ENCODE measurements at regions not wholly inside any gene's neighbourhood (a gene's known extent, or its start where the extent isn't known, plus 50 kb on each side); places are given as distances from the start of the nearest gene placed in this dataset.
"Not testable (repeated sequence)": the region's sequence is repeated elsewhere in the genome, so short reads cannot be mapped to it uniquely, and the experiment has no call there.

DNA sequence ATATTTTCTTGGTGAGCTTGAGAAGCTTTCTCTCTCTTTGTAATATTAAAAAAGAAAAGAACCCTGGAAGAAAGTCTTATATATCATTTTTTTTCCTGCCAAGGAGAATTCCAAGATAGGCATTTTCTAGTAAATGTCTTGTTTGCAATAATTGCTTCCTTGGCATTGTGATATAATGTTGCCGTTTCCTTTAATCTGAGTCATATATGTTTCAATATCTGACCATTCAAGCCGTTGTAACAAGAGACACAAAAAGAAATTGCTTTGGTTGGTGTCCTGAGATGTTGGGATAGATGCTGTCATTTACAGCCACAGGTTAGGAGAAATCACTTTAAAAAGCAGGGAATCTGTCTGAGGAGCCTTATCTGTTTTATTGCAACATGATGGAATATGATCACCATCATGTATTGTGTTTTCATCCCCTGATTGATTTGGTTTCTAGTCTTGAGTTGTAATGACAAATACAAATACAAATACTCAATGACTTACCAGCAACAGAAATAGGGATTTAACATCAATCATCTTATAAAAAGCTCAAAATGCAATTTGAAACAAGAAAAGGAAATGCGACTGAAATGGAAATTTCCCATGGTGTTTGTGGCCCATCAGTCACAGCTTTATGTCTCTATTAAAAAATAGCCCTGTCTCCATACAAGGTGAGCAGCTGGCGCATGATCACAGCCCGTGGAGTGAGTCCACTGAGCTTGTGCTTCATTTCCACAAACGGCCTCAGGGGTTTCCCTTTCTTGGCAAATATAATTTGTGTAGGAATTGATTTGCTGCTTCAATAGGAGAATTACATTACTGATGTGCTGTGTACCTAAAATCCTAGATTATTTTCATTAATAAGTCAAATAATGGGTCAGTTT, 250.1 kb upstream of the TRPC7 start:
- DNase-seq, result peak; percentile 18

DNA sequence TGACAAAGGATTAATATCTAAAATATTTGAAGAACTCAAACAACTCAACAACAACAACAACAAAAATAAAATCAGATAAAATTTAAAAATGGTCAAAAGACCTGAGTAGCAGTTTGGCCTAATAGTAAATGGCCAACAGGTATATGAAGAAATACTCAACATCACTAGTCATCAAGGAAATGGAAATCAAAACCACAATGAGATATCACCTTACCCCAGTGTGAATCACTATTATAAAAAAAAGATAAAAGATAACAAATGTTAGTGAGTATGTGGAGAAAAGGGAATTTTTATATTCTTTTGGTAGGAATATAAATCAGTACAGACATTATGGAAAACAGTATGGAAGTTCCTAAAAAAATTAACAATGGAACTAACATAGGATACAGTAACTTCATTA, 247.9 kb upstream of the TRPC7 start:
- DNase-seq, result no peak

- DNase-seq, result no peak
These were observed 240.3 kb upstream of the TRPC7 start for GRCh38 chr5:136605638-136606037.

DNA sequence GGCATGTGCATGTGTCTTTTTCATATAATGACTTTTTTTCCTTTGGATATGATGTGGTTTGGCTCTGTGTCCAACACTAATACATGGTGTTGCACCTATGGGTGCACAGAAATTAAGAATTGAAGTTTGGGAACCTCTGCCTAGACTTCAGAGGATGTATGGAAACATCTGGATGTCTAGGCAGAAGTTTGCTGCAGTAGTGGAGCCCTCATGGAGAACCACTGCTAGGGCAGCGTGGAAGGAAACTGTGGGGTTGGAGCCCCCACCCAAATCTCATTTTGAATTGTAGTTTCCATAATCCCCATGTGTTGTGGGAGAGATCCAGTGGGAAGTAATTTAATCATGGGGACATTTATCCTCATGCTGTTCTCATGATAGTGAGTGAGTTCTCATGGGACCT, 235.0 kb upstream of the TRPC7 start:
- DNase-seq, result no peak

GRCh38 chr5:136598802-136599404, 233.6 kb upstream of the TRPC7 start:
- DNase-seq, result no peak

DNA sequence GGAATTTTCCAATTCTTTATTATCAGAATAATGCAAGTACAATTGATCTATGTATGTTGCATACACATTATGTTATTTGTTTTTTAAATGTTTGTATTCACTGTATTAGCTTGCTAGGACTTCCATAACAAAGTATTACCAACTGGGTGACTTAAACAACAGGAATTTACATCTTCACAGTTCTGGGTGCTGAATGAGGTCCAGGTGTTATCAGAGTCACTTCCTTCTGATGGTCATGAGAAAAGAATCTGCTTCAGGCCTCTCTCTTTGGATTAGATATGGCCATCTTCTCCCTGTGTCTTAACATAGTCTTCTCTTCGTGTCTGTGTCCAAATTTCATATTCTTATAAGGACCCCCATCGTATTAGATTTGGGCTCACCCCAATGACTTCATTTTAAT, 229.1 kb upstream of the TRPC7 start:
- no peak for DNase-seq

DNA sequence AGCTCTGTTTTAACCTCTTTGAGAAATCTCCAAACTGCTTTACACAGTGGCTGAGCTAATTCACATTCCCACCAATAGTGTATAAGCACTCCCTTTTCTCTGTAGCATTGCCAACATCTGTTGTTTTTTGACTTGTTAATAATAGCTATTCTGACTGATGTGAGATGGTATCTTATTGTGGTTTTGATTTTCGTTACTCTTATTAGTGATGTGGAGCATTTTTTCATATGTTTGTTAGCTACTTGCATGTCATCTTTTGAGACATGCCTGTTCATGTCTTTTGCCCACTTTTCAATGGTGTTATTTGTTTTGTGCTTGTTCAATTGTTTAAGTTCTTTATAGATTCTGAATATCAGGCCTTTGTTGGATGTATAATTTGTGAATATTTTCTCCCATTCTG, 225.2 kb upstream of the TRPC7 start:
- no peak for DNase-seq

DNA sequence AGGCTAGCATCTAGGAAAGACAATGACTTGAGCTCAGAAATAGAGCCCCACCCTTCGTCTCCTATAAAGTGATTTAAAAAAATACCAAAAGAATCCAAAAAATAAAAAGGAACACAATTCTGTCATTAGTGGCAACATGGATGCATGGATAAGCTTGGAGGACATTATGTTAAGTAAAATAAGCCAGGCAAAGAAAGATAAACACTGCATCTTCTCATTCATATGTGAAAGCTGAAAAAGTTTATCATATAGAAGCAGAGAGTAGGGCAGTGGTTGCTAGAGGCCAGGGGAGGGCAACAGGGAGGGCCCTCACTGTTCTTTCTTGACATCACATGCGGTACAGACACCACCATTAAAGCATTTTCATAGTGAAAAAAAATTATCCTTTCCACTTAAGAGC, 220.9 kb upstream of the TRPC7 start:
- no peak for DNase-seq

GRCh38 chr5:136584474-136584873, 219.1 kb upstream of the TRPC7 start:
- DNase-seq, result no peak

- DNase-seq, result no peak
These were observed 213.9 kb upstream of the TRPC7 start for GRCh38 chr5:136579238-136579637.

DNA sequence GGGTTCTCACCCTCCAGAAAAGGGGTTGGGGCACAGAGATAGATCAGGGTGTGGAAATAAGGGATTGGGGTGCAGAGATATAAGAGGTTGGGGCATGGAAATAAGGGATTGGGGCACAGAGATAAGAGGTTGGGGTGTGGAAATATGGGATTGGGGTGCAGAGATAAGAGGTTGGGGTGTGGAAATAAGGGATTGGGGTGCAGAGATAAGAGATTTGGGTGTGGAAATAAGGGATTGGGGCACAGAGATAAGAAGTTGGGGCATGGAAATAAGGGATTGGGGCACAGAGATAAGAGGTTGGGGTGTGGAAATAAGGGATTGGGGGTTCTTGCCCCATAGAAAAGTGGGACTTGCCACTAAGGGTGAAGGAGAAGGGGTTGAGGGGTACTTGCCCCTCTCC, 204.5 kb upstream of the TRPC7 start:
- DNase-seq, result not testable (repeated sequence)

- DNase-seq, result not testable (repeated sequence)
These were observed 200.1 kb upstream of the TRPC7 start for GRCh38 chr5:136565457-136565856.

GRCh38 chr5:136565050-136565449, 199.7 kb upstream of the TRPC7 start:
- DNase-seq, result not testable (repeated sequence)

GRCh38 chr5:136564431-136564830, 199.1 kb upstream of the TRPC7 start:
- DNase-seq, result not testable (repeated sequence)

DNA sequence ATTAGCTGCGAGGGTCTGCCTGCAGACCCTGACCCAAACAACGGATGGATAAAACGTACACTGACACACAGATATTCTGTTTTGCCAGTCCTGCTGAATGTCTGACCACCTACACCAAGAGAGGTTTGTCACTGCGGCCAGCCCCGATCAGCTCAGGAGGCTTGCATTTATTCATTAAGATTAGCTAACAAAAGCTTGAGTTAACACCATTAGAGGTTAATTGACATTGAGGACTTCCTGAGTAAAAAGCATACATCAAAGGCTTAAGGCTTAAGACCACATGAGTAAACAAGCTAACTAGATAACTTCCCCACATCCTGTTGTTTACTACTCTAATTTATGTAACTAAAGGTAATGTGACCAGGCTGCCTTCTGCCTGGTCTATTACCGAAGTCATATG, 198.1 kb upstream of the TRPC7 start:
- DNase-seq, result no peak

DNA sequence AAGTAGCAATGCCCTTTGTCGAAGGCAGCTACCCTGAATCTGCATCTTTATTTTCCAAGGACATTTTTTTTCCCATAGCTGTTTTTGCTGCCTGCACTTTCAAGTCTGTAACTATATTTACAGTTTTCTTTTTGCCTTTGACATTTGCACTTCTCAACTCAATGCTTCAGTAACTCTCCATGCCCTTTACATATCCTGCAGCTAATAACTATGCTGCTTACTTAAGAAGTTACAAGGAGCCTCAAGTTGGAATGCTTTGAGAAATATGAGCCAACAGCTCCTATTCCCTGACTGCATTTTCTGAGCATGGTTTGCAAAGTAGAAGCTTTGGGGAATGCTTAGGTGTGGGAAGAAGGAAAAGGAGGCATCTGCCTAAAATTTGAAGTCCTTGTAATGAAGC, 194.8 kb upstream of the TRPC7 start:
- DNase-seq, result no peak

DNA sequence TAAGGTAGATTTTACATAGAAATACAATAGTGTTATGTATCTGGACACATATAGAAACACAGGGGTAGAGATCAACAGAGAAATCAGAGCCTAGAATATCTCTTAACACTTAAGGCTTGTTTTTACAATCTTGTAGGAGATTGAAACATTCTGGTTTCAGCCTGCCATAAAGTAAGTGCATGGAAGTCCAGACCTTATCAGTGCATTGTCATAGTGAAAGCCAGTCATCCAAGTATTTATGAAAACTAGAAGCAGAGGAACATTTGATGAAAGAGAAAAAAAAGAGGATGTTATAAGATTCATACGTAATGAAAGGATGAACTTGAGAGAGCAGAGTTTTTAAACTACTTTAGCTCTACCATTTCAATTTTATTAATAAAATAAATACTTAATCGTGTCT, 194.3 kb upstream of the TRPC7 start:
- DNase-seq, result no peak

- not testable (repeated sequence) for DNase-seq
These were observed 181.8 kb upstream of the TRPC7 start for GRCh38 chr5:136547096-136547495.

DNA sequence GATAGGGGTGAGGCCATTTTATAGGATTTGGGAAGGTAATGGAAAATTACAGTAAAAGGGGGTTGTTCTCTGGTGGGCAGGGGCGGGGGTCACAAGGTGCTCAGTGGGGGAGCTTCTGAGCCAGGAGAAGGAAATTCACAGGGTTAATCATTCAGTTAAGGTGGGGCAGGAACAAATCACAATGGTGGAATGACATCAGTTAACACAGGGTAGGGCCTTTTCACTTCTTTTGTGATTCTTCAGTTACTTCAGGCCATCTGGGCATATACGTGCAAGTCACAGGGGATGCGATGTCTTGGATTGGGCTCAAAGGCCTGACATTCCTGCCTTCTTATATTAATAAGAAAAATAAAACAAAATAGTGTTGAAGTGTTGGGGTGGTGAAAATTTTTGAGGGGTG, 181.1 kb upstream of the TRPC7 start:
- not testable (repeated sequence) for DNase-seq

- DNase-seq, result not testable (repeated sequence)
These were observed 179.7 kb upstream of the TRPC7 start for GRCh38 chr5:136545031-136545430.

GRCh38 chr5:136538534-136538933, 173.2 kb upstream of the TRPC7 start:
- no peak for DNase-seq

DNA sequence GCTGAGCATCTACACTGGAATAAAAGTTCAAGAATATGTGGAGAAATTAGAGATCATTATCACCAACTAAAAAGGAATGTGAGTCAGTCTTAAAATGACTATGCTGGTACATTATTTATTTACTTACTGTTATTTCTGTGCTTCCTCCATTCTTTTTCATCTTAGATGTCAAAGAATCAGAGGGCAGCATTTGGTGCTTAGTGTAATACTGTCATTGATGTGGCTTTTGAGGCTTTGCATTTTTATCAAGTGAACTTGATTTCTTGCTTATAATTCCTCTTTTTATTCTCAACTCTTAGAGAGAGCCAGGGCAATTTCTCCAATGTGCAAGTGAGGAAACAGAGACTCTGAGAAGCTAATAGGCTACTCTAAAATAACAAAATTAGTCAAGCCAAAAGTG, 163.7 kb upstream of the TRPC7 start:
- no peak for DNase-seq

DNA sequence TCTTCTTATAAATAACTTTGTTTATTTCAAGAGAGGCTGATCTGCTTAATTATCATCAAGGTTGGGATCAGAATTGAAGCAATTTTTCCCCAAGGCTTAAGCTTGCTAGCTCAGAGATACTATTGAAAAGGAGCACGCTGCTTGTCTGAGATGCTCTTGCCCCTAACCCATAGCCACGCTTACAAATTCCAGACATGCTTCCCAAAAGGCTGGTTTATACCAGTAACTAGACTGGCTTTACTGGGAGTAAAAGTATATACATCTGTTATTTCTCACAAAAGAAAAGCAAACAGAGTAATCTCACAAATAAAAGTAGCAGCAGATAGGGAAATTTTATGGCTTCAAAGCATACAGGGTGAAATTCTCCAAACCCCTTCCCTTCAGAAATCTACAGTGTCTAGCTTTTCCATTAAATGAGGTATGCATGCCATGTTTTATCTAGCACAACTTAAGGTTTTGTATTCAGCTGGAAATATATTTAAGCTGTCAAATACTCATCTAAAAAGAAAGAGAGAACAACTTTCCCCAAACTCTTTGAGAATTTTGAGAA, 163.2 kb upstream of the TRPC7 start:
- no peak for DNase-seq

GRCh38 chr5:136527311-136527710, 162.0 kb upstream of the TRPC7 start:
- no peak for DNase-seq
